ENCODE measurements at regions not wholly inside any gene's neighbourhood (a gene's known extent, or its start where the extent isn't known, plus 50 kb on each side); places are given as distances from the start of the nearest gene placed in this dataset.
"Not testable (repeated sequence)": the region's sequence is repeated elsewhere in the genome, so short reads cannot be mapped to it uniquely, and the experiment has no call there.

- DNase-seq: no peak
These were observed 56.7 kb downstream of the P2RY1 start for GRCh38 chr3:152891678-152892077.

- DNase-seq: no peak
These were observed 57.5 kb downstream of the P2RY1 start for GRCh38 chr3:152892446-152892845.

GRCh38 chr3:152893647-152894046, 58.7 kb downstream of the P2RY1 start:
- DNase-seq: no peak

- DNase-seq: no peak
These were observed 64.4 kb downstream of the P2RY1 start for GRCh38 chr3:152899306-152899705.

- no peak for DNase-seq
These were observed 67.3 kb downstream of the P2RY1 start for GRCh38 chr3:152902141-152902669.

- no peak for DNase-seq
These were observed 70.7 kb downstream of the P2RY1 start for GRCh38 chr3:152905631-152906030.

GRCh38 chr3:152909180-152909883, 74.4 kb downstream of the P2RY1 start:
- peak; percentile 96 for DNase-seq

- DNase-seq: peak; percentile 32
These were observed 75.3 kb downstream of the P2RY1 start for GRCh38 chr3:152910211-152910610.

GRCh38 chr3:152910966-152911365, 76.0 kb downstream of the P2RY1 start:
- no peak for DNase-seq

- not testable (repeated sequence) for DNase-seq
These were observed 79.8 kb downstream of the P2RY1 start for GRCh38 chr3:152914743-152915142.

GRCh38 chr3:152915695-152916094, 80.8 kb downstream of the P2RY1 start:
- DNase-seq: no peak

- no peak for DNase-seq
These were observed 81.9 kb downstream of the P2RY1 start for GRCh38 chr3:152916753-152917279.

- no peak for DNase-seq
These were observed 86.4 kb downstream of the P2RY1 start for GRCh38 chr3:152921351-152921750.

GRCh38 chr3:152922554-152922953, 87.6 kb downstream of the P2RY1 start:
- DNase-seq: no peak

- peak; percentile 47 for DNase-seq
These were observed 92.2 kb downstream of the P2RY1 start for GRCh38 chr3:152927131-152927530.

GRCh38 chr3:152930516-152930915, 95.6 kb downstream of the P2RY1 start:
- no peak for DNase-seq

- DNase-seq: peak; percentile 31
These were observed 102.3 kb downstream of the P2RY1 start for GRCh38 chr3:152937234-152937633.

- DNase-seq: peak; percentile 25
These were observed 104.2 kb downstream of the P2RY1 start for GRCh38 chr3:152938974-152939636.

- no peak for DNase-seq
These were observed 106.9 kb downstream of the P2RY1 start for GRCh38 chr3:152941859-152942258.

- no peak for DNase-seq
These were observed 107.4 kb downstream of the P2RY1 start for GRCh38 chr3:152942366-152942765.

- DNase-seq: no peak
These were observed 108.7 kb downstream of the P2RY1 start for GRCh38 chr3:152943645-152944044.

- no peak for DNase-seq
These were observed 109.7 kb downstream of the P2RY1 start for GRCh38 chr3:152944671-152945070.

- DNase-seq: no peak
These were observed 110.6 kb downstream of the P2RY1 start for GRCh38 chr3:152945556-152945955.

- DNase-seq: no peak
These were observed 122.6 kb downstream of the P2RY1 start for GRCh38 chr3:152957491-152957890.

Measured in hematopoietic multipotent progenitor cell treated with erythropoietin and hydrocortisone succinate and interleukin-3 and kit ligand, for 4 days (in vitro differentiated cells).